NCI-H187 treated with DMSO at 0.1 percent for 48 hours (cell line): ENCODE measurements at regions not wholly inside any gene's neighbourhood (a gene's known extent, or its start where the extent isn't known, plus 50 kb on each side); places are given as distances from the start of the nearest gene placed in this dataset.
"Not testable (repeated sequence)": the region's sequence is repeated elsewhere in the genome, so short reads cannot be mapped to it uniquely, and the experiment has no call there.

Experiments used
- DNase-seq: peaks from one replicate; lab custom pipeline; 2025; lab: John Stamatoyannopoulos, UW

DNA sequence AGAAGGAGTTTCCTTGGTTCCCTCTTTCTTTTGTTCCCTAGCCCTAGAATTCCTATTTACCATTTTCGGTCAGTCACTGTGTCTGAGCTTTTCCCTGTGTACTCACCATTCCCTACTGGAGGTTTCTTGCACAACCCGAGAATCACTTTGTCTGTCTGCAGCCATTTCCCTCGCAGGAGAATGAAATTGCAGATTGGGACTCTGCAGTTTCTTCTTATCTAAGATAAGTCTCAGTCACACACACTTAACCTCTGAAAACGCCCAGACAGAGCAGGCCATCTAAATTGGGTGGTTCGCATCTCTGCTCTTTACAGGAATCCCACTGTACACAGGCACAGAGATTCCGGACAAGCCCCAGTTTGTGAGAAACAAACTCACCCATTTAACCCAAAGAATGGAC is 58.6 kb upstream of the CNTNAP2 start:
- no peak for DNase-seq

DNA sequence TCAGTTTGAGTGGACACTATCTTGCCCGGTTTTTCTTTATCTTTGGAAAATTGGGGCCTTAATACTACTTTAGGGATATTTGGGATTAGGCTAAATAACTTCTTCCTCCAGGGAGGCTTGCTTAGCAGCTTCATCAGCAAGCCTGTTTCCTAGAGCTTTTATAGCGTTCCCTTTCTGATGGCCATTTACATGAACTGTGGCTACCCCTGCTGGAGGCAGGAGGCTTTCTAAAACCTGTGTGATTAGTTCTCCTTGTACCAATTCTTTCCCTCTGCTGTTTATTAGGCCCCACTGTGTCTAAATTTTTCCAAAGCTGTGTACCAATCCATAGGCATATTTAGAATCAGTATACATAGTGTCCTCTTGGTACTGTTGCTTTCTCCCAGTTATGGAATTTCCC is 61.7 kb upstream of the CNTNAP2 start:
- no peak for DNase-seq

DNA sequence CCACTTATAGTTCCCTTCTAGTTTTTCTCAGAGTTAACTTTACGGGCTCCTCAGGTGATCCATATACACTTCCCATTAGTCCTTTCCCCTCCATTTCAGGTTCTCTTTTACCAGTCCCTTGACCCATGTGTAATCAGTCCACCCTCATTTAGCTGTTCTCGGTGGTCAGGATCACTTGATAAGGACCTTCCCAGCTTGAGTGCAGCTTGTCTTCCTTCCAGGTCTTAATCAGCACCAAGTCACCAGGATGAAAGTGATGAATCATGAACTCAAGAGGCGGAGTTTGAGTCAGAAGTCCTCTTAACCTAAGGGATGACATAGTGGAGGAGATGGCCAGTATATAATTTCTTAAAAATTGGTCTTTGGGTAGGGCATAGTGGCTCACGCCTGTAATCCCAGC is 63.1 kb upstream of the CNTNAP2 start:
- no peak for DNase-seq

DNA sequence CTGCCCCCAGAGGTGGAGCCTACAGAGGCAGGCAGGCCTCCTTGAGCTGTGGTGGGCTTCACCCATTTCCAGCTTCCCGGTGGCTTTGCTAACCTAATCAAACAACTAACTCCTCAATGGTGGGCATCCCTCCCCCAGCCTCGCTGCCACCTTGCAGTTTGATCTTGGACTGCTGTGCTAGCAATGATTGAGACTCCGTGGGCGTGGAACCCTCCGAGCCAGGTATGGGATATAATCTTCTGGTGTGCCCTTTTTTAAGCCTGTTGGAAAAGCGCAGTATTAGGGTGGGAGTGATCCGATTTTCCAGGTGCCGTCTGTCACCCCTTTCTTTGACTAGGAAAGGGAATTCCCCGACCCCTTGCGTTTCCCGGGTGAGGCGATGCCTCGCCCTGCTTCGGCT is 73.3 kb upstream of the CNTNAP2 start:
- not testable (repeated sequence) for DNase-seq

DNA sequence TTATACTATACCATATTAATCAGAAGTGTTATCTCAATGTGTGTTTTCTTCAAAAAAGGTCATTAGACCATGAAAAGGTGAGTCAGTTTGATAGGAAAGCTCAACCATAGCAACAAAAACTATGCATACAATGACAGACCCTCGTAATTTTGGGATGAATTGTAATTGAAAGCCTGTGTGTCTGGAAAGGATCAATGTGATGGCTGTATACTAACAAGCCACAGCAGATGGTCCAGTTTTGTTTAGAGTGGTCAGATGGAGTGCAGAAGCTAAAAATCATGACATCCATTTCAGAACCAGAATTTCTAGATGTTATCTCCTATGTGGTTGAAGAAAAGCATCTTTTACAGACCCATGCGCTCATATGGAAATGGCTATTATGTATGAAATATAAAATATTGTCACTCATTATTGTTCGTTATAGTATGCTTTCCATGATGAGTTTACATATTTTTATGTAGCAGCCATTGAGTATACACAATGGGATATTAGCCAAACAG is 88.3 kb upstream of the CNTNAP2 start:
- DNase-seq, result no peak

DNA sequence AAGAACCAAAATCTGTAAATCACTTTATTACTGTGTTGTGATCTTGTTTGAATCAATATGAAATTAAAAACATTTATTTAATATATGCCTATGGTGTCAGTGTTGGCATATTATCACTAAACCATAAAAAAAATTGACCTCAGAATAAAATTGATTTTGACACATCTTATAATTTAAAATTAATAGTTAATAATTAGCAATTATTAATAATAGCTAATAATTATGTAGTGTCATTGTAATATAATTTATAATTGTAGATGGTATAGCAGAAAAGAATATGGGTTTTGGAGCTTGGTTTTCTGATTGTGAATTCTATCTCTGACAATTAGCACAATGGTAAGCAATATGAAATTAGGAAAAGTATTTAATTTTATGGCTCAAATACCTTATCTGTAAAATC is 89.4 kb upstream of the CNTNAP2 start:
- DNase-seq, result no peak

DNA sequence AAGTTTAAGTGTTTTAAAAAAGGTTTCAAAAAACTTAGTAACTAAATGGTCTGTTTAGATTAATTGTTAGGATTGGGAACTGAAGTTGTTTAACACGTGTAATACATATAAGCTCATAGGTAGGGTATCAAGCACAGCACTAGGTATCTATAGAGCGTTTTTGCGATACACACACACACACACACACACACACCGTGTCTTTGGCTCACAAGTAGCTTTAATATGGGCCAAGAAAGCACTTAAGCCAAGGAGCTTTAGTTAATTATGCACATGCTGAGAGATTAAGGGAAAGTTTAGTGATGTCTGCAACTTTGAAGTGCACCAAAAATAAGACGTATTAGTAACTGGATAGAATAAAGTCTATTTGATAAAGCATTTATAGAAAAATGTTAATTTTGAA is 93.8 kb upstream of the CNTNAP2 start:
- no peak for DNase-seq

DNA sequence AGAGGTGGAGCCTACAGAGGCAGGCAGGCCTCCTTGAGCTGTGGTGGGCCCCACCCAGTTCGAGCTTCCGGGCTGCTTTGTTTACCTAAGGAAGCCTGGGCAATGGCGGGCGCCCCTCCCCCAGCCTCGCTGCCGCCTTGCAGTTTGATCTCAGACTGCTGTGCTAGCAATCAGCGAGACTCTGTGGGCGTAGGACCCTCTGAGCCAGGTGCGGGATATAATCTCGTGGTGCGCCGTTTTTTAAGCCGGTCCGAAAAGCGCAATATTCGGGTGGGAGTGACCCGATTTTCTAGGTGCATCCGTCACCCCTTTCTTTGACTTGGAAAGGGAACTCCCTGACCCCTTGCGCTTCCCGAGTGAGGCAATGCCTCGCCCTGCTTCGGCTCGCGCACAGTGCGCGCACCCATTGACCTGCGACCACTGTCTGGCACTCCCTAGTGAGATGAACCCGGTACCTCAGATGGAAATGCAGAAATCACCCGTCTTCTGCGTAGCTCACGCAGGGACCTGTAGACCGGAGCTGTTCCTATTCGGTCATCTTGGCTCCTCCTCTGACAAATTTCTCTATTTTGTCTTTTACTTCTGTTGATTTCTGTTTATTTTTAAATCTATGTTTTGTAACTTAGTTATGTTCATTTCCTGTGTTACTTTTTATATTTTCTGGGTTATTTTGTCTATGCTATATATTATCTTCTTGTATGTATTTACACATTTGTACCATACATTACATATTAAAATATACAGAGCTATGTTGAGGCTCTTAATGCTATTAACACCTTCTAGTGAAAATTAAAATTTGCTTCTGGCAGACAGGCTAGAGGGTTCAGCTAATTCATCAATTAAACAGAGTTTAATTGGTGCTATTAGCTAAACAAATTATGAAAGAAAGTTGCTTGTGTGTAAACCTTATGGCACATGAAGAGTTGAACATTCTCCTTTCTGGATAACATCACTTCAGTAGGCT is 97.3 kb upstream of the CNTNAP2 start:
- not testable (repeated sequence) for DNase-seq

DNA sequence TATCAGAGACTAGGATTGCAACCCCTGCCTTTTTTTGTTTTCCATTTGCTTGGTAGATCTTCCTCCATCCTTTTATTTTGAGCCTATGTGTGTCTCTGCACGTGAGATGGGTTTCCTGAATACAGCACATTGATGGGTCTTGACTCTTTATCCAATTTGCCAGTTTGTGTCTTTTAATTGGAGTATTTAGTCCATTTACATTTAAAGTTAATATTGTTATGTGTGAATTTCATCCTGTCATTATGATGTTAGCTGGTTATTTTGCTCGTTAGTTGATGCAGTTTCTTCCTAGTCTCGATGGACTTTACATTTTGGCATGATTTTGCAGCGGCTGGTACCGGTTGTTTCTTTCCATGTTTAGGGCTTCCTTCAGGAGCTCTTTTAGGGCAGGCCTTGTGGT is 99.2 kb upstream of the CNTNAP2 start:
- DNase-seq, result not testable (repeated sequence)

DNA sequence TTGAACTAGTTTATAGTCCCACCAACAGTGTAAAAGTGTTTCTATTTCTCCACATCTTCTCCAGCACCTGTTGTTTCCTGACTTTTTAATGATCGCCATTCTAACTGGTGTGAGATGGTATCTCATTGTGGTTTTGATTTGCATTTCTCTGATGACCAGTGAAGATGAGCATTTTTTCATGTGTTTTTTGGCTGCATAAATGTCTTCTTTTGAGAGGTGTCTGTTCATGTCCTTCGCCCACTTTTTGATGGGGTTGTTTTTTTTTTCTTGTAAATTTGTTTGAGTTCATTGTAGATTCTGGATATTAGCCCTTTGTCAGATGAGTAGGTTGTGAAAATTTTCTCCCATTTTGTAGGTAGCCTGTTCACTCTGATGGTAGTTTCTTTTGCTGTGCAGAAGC is 102.4 kb upstream of the CNTNAP2 start:
- DNase-seq, result not testable (repeated sequence)

DNA sequence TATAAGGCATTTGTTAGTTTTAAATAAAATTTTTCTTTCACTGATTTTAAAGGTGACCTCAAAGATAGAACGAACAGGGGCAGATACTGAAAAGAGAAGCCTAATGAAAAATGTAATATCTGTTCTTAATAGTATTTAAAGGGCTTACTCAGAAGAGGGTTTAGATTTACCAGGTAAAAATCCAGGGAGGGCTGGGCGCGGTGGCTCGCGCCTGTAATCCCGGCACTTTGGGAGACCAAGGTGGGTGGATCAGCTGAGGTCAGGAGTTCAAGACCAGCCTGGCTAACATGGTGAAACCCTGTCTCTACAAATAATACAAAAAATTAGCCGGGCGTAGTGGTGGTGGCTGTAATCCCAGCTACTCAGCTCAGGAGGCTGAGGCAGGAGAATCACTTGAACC is 108.3 kb upstream of the CNTNAP2 start:
- DNase-seq, result no peak

DNA sequence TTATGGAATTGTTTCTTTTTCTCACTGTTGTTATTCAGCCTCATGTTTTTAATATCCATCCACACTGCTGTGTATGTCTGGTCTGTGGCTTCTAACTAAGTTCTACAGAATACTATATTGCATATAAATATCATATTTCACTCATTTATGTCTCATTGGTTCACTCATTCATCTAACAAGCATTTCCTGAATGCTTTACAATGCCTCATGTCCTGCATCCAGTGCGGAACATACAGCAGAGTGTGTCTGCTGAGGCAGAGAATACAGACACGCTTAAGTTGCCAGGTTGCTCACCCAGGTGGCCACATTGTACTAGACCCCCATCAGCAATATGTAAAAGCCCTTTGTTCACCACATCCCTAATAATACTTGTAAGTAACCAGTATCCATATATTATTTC is 111.8 kb upstream of the CNTNAP2 start:
- no peak for DNase-seq

DNA sequence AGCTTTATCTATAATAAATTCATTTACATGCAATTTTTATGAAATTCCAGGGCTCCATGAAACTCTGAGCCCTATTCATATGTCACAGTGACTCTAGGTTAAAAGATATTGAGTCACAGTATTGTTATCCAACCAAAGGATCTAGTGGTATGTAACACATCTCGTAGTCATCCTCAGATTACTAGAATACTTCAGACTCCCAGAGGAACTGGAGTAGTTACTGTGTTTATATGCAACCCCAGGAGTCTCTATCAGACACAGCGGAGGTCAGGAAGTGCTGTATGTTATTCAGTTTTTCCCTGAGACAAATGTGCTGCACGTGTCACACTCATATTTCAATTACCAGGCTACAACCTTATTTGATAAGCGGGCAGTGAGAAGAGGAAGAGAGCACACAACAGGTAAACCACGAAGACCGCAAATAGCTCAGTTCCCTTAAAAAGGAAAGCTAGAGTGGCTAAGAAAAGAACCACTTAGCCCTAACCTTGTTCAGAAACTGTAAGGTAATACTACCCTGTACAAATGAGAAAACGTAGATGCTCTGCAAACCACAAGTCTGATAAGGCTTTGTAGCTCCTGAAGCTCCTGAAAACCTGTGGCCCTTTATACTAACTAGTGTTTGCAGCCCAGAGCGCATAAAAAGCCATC is 114.0 kb upstream of the CNTNAP2 start:
- DNase-seq, result no peak

DNA sequence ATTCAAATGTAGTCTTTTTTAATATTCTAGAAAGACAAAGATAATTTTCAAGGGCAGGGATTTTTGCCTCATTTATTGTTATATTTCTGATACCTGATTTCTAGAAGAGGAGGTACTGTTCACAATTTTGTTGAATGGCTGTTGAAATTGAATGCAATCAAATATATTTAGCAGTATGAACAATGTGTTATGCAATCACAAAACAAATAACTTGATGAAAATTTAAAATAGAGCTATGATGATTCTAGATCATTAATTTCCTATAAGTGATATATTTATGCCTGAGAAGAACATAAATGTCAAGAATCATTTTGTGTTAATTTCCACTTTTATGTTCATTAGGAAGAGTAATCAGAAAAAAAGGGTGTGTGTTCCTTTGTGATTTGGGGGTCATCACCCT is 114.6 kb upstream of the CNTNAP2 start:
- DNase-seq, result no peak

DNA sequence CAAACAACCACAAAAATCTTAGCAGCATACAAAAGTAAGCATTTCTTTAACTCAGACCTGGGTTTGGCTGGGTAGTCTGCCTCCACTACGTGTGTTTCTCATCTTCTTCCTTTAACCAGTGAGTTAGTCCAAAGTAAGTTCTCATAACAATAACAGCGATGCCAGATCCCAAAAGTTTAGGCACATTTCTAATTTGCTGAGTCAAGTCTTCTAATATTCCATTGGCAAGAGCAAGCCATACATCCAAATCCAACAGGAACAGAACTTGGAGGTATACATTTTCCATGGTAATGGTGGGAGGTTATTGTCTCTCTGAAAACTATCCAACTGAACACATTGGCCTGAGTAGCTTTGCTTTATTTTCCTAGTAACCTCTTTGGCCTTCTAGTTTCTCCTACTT is 115.7 kb upstream of the CNTNAP2 start:
- no peak for DNase-seq

DNA sequence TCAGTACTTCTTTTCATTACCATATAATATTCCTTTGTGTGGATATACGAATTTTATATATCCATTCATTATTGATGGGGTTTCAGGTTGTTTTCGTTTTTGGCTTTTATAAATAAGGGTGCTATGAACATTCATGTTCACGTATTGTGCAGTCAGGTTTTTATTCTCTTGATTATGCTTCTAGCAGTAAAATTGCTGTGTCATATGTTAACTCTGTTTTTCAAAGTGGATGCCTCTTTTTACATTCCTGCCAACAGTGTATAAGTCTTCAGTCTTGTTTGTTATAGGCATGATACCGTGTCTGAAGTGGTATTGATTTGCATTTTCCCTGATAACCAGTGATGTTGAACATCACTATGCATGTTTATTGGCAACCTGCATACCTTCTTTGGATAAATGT is 127.1 kb upstream of the CNTNAP2 start:
- DNase-seq, result no peak

DNA sequence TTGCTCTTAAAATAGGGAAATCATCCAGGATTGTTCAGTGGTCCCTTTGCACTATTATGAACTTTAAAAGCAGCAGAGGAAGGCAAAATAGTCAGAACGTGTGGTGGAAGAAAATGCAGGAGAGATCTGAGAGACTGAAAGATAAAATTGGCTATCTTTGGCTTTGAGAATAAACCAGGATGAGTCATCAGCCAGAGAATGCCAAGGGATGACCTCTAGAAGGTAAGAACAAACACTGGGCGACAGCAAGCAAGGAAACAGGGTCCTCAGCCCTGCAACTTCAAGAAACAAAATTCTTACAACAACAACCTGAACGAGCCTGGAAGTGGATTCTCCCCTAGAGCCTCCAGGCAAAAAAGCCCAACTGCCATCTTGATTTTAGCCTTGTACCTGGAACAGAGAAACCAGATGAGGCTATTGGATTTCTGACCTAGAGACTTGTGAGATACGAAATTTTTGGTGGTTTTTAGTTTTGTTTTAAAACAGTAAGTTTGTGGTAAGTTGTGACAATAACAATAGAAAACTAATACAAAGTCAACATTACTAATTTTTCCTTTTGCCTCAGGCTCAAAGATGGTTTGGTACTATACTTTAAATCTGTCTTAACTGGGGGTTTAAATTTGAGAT is 130.2 kb upstream of the CNTNAP2 start:
- no peak for DNase-seq

DNA sequence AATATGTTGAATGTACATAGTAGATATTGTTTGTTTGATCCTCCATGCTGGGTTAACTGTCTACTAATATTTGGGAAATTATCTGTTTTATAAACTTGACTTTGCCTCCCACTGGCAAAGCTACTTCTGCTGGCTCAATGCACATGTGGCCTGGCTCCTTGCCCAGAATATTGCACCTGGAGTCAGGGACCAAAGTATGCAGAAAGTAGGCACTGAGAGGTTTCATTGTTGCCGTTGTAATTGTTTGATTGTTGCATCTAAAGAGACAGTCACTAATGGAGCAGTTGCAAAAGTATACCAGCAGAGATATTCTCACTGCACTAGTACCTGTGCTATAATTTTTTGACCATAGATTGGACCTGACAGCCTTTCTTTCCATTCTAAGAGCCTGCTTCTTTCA is 137.8 kb upstream of the CNTNAP2 start:
- DNase-seq, result peak; percentile 64

DNA sequence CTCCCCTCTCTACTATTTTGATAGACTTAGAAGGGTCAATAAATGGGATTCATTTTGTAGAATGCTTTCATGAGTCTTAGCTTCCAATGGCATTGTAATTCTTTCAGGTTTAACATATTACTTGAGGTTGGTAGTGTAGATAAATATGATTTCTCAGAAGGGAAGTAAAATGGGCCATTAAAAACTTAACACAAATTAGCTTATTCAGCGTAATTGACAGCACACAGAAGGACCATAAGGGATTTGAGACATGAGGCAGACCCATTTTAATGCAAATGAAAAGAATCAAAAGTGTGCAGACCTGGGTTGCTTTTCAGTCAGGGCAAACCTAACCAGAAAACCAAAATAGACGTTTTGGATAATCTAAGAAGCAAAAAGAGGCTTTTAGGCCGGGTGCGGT is 156.6 kb upstream of the CNTNAP2 start:
- DNase-seq, result no peak

DNA sequence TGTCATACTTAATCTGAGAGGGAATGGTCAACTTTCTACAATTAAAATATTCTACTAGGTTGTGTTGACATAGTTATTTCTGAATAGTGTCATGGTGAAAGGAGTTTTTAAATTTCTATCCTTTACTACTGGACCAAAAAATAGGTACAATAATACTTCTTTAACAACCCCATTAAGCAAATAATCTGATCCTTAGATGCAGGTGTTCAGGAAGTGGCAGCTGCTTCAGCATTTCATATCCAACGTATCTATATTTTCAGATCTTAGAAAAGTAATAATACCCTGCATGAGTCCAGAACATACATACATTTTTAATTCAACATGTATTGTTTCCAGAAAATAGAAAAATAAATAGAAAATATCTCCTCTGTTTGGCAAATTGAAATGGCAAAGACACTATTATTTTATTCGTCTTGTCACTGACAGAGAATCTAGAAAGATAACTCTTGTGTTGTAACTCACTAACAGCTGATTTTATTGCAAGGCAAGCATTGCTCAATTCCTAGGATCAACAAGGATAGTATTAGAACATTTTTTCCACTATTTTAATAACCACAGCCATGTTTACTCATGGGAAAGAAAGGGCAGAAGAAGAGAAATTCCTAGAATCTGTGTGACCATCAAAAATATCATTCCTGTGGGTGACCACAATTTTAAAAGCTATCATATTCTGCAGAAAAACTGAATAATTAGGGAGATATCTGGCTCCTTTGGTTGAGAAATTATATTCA is 159.3 kb upstream of the CNTNAP2 start:
- no peak for DNase-seq

DNA sequence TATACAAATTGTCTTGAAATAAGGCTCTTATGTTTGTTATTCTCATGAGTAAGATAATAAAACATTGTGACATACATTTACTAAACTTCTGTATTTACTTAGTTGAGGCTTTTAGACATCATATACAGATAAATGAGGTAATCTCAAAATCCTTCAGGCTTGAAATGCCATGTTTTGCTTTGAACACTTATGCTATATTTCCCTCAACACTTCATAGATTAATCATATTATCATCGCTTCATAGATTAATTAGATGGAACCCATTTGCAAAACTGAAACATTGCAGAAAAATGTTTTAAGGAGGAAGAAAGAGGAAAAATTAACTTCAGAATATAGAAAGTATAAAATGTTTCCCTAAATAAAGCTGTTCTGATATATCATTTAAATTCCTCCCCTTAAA is 165.0 kb upstream of the CNTNAP2 start:
- no peak for DNase-seq

DNA sequence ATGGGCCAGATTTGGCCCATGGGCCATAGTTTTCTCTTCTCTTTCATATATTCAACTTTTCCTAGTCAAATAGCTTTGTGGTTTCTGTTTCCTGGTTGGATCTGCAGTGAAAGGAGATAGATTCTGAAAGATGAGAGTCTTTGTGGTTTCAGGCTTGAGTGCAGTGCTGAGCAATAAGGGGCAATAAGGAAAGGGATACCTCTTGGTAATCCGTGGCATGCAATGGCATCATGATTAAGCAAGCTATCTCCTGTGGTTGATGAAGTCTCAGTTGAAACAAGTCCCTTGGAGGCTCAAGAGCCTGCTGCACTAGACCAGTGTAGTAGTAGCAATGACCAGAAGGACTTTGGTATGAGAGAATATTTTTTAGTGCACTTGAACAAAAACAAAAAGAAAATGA is 187.7 kb upstream of the CNTNAP2 start:
- DNase-seq, result no peak
